ENCODE measurements at regions not wholly inside any gene's neighbourhood (a gene's known extent, or its start where the extent isn't known, plus 50 kb on each side); places are given as distances from the start of the nearest gene placed in this dataset.

- no CpG with 5 or more reads among the region's 6 CpGs for WGBS (ENCODE audit: extremely low coverage, insufficient coverage, insufficient read length)
- Histone ChIP-seq H4K12ac (ENCODE audit: low read depth, low read length) (no peak overlapping the region), H4K8ac (ENCODE audit: low read depth, low read length) (no peak overlapping the region), H3K79me2 (ENCODE audit: control insufficient read depth, insufficient read depth, low read length, poor library complexity) (no peaks in the 10 kb centered on the region), H3K27ac (ENCODE audit: low read depth, low read length) (no peak overlapping the region), H3K14ac (ENCODE audit: low read length) (no peak overlapping the region), H3K4me2 (ENCODE audit: low read length) (no peak overlapping the region), H2BK12ac (ENCODE audit: low read length) (no peak overlapping the region), H4K91ac (ENCODE audit: low read depth, low read length) (no peak overlapping the region), H3K9me3 (ENCODE audit: insufficient read depth, low read depth, low read length) (no peaks in the 10 kb centered on the region), H3K23ac (ENCODE audit: low read length) (no peak overlapping the region), H3K18ac (ENCODE audit: low read length) (no peak overlapping the region), H3K27me3 (ENCODE audit: insufficient read depth, low read length) (no peaks in the 10 kb centered on the region), H3K9ac (ENCODE audit: low read length) (no peak overlapping the region), H3K4ac (ENCODE audit: low read depth, low read length) (no peak overlapping the region), H3K79me1 (ENCODE audit: low read length) (no peaks in the 10 kb centered on the region), H3K4me3 (ENCODE audit: low read depth, low read length) (no peak overlapping the region), H2AK5ac (ENCODE audit: low read length) (no peak overlapping the region), H3K4me1 (ENCODE audit: control insufficient read depth in 1 of 2, insufficient read depth in 2 of 2, low read length in 2 of 2) (no peaks in the 10 kb centered on the region), H2BK120ac (ENCODE audit: insufficient read depth, low read length, poor library complexity) (no peak overlapping the region), H3K36me3 (ENCODE audit: control insufficient read depth in 1 of 2, insufficient read depth in 2 of 2, low read length in 2 of 2) (no peaks in the 10 kb centered on the region), H2BK5ac (ENCODE audit: low read depth, low read length, poor library complexity) (no peak overlapping the region), H2AFZ (ENCODE audit: insufficient read depth, low read length, poor library complexity) (no peak overlapping the region)
- DNase-seq, result no peak
Measured at GRCh38 chr12:43095669-43096280, 456.2 kb downstream of the ADAMTS20 start.

GRCh38 chr12:43094886-43095575 lies 457.0 kb downstream of the ADAMTS20 start:
- H3K9me3 ChIP-seq (ENCODE audit: insufficient read depth, low read depth, low read length), result no peaks in the 10 kb centered on the region
- H2AK5ac ChIP-seq (ENCODE audit: low read length), result no peak overlapping the region
- H3K23ac ChIP-seq (ENCODE audit: low read length), result no peak overlapping the region
- H3K4me2 ChIP-seq (ENCODE audit: low read length), result no peak overlapping the region
- H3K18ac ChIP-seq (ENCODE audit: low read length), result no peak overlapping the region
- H2AFZ ChIP-seq (ENCODE audit: insufficient read depth, low read length, poor library complexity), result no peak overlapping the region
- H4K91ac ChIP-seq (ENCODE audit: low read depth, low read length), result no peak overlapping the region
- no CpG with 5 or more reads among the region's 2 CpGs for WGBS (ENCODE audit: extremely low coverage, insufficient coverage, insufficient read length)
- no peak overlapping the region for H2BK12ac ChIP-seq (ENCODE audit: low read length)
- no peaks in the 10 kb centered on the region for H3K36me3 ChIP-seq (ENCODE audit: control insufficient read depth in 1 of 2, insufficient read depth in 2 of 2, low read length in 2 of 2)
- H3K9ac ChIP-seq (ENCODE audit: low read length), result no peak overlapping the region
- DNase-seq, result no peak
- H4K12ac ChIP-seq (ENCODE audit: low read depth, low read length), result no peak overlapping the region
- no peak overlapping the region for H2BK5ac ChIP-seq (ENCODE audit: low read depth, low read length, poor library complexity)
- H3K79me1 ChIP-seq (ENCODE audit: low read length), result no peaks in the 10 kb centered on the region
- H3K27ac ChIP-seq (ENCODE audit: low read depth, low read length), result no peak overlapping the region
- no peaks in the 10 kb centered on the region for H3K27me3 ChIP-seq (ENCODE audit: insufficient read depth, low read length)
- no peak overlapping the region for H2BK120ac ChIP-seq (ENCODE audit: insufficient read depth, low read length, poor library complexity)
- H4K8ac ChIP-seq (ENCODE audit: low read depth, low read length), result no peak overlapping the region
- no peaks in the 10 kb centered on the region for H3K4me1 ChIP-seq (ENCODE audit: control insufficient read depth in 1 of 2, insufficient read depth in 2 of 2, low read length in 2 of 2)
- H3K14ac ChIP-seq (ENCODE audit: low read length), result no peak overlapping the region
- H3K4ac ChIP-seq (ENCODE audit: low read depth, low read length), result no peak overlapping the region
- H3K4me3 ChIP-seq (ENCODE audit: low read depth, low read length), result no peak overlapping the region
- no peaks in the 10 kb centered on the region for H3K79me2 ChIP-seq (ENCODE audit: control insufficient read depth, insufficient read depth, low read length, poor library complexity)

GRCh38 chr12:43090981-43091380 lies 461.0 kb downstream of the ADAMTS20 start:
- Histone ChIP-seq H2BK5ac (ENCODE audit: low read depth, low read length, poor library complexity) (no peak overlapping the region), H3K9ac (ENCODE audit: low read length) (no peak overlapping the region), H3K4ac (ENCODE audit: low read depth, low read length) (no peak overlapping the region), H2AFZ (ENCODE audit: insufficient read depth, low read length, poor library complexity) (no peak overlapping the region), H3K4me1 (ENCODE audit: control insufficient read depth in 1 of 2, insufficient read depth in 2 of 2, low read length in 2 of 2) (no peaks in the 10 kb centered on the region), H4K8ac (ENCODE audit: low read depth, low read length) (no peak overlapping the region), H3K9me3 (ENCODE audit: insufficient read depth, low read depth, low read length) (no peaks in the 10 kb centered on the region), H2BK120ac (ENCODE audit: insufficient read depth, low read length, poor library complexity) (no peak overlapping the region), H3K36me3 (ENCODE audit: control insufficient read depth in 1 of 2, insufficient read depth in 2 of 2, low read length in 2 of 2) (no peaks in the 10 kb centered on the region), H3K27ac (ENCODE audit: low read depth, low read length) (no peak overlapping the region), H2AK5ac (ENCODE audit: low read length) (no peak overlapping the region), H3K23ac (ENCODE audit: low read length) (no peak overlapping the region), H3K79me1 (ENCODE audit: low read length) (no peaks in the 10 kb centered on the region), H2BK12ac (ENCODE audit: low read length) (no peak overlapping the region), H3K18ac (ENCODE audit: low read length) (no peak overlapping the region), H3K4me2 (ENCODE audit: low read length) (no peak overlapping the region), H3K4me3 (ENCODE audit: low read depth, low read length) (no peak overlapping the region), H3K14ac (ENCODE audit: low read length) (no peak overlapping the region), H4K91ac (ENCODE audit: low read depth, low read length) (no peak overlapping the region), H4K12ac (ENCODE audit: low read depth, low read length) (no peak overlapping the region), H3K27me3 (ENCODE audit: insufficient read depth, low read length) (no peaks in the 10 kb centered on the region), H3K79me2 (ENCODE audit: control insufficient read depth, insufficient read depth, low read length, poor library complexity) (no peaks in the 10 kb centered on the region)
- no CpG with 5 or more reads among the region's 2 CpGs for WGBS (ENCODE audit: extremely low coverage, insufficient coverage, insufficient read length)
- no peak for DNase-seq

GRCh38 chr12:43087195-43088091 lies 464.6 kb downstream of the ADAMTS20 start:
- no peak overlapping the region for H2AFZ ChIP-seq (ENCODE audit: insufficient read depth, low read length, poor library complexity)
- H3K27me3 ChIP-seq (ENCODE audit: insufficient read depth, low read length), result no peaks in the 10 kb centered on the region
- WGBS (ENCODE audit: extremely low coverage, insufficient coverage, insufficient read length), result 100% methylated on average over 1 of the region's 3 CpGs
- H3K9ac ChIP-seq (ENCODE audit: low read length), result no peak overlapping the region
- H2BK120ac ChIP-seq (ENCODE audit: insufficient read depth, low read length, poor library complexity), result no peak overlapping the region
- peaks cover 2% of the 10 kb centered on the region for H3K9me3 ChIP-seq (ENCODE audit: insufficient read depth, low read depth, low read length)
- no peak overlapping the region for H3K18ac ChIP-seq (ENCODE audit: low read length)
- no peak overlapping the region for H4K12ac ChIP-seq (ENCODE audit: low read depth, low read length)
- no peak for DNase-seq
- H3K4me3 ChIP-seq (ENCODE audit: low read depth, low read length), result no peak overlapping the region
- H3K4ac ChIP-seq (ENCODE audit: low read depth, low read length), result no peak overlapping the region
- no peak overlapping the region for H3K14ac ChIP-seq (ENCODE audit: low read length)
- H3K79me1 ChIP-seq (ENCODE audit: low read length), result no peaks in the 10 kb centered on the region
- H2BK12ac ChIP-seq (ENCODE audit: low read length), result no peak overlapping the region
- no peak overlapping the region for H3K23ac ChIP-seq (ENCODE audit: low read length)
- H3K4me1 ChIP-seq (ENCODE audit: control insufficient read depth in 1 of 2, insufficient read depth in 2 of 2, low read length in 2 of 2), result no peaks in the 10 kb centered on the region
- no peak overlapping the region for H4K91ac ChIP-seq (ENCODE audit: low read depth, low read length)
- no peak overlapping the region for H2BK5ac ChIP-seq (ENCODE audit: low read depth, low read length, poor library complexity)
- no peak overlapping the region for H4K8ac ChIP-seq (ENCODE audit: low read depth, low read length)
- H2AK5ac ChIP-seq (ENCODE audit: low read length), result no peak overlapping the region
- no peak overlapping the region for H3K27ac ChIP-seq (ENCODE audit: low read depth, low read length)
- no peaks in the 10 kb centered on the region for H3K36me3 ChIP-seq (ENCODE audit: control insufficient read depth in 1 of 2, insufficient read depth in 2 of 2, low read length in 2 of 2)
- H3K79me2 ChIP-seq (ENCODE audit: control insufficient read depth, insufficient read depth, low read length, poor library complexity), result no peaks in the 10 kb centered on the region
- no peak overlapping the region for H3K4me2 ChIP-seq (ENCODE audit: low read length)

All from trophoblast cell (in vitro differentiated cells and primary cell).